ENCODE measurements at regions not wholly inside any gene's neighbourhood (a gene's known extent, or its start where the extent isn't known, plus 50 kb on each side); places are given as distances from the start of the nearest gene placed in this dataset.

- Histone ChIP-seq H3K4me1 (no peaks in the 10 kb centered on the region), H3K9me3 (peaks cover 0 to 5% (median 3%) of the 10 kb centered on the region in 4 donors), H3K27ac (no peak overlapping the region), H3K36me3 (no peaks in the 10 kb centered on the region), H3K4me3 (no peak overlapping the region), H3K27me3 (no peaks in the 10 kb centered on the region)
- no peak for TF ChIP-seq POLR2AphosphoS5 (IDR thresholded peaks at IDR 0.05)
- no peak for TF ChIP-seq EP300 (IDR thresholded peaks at IDR 0.05)
- TF ChIP-seq, protein P1, sequence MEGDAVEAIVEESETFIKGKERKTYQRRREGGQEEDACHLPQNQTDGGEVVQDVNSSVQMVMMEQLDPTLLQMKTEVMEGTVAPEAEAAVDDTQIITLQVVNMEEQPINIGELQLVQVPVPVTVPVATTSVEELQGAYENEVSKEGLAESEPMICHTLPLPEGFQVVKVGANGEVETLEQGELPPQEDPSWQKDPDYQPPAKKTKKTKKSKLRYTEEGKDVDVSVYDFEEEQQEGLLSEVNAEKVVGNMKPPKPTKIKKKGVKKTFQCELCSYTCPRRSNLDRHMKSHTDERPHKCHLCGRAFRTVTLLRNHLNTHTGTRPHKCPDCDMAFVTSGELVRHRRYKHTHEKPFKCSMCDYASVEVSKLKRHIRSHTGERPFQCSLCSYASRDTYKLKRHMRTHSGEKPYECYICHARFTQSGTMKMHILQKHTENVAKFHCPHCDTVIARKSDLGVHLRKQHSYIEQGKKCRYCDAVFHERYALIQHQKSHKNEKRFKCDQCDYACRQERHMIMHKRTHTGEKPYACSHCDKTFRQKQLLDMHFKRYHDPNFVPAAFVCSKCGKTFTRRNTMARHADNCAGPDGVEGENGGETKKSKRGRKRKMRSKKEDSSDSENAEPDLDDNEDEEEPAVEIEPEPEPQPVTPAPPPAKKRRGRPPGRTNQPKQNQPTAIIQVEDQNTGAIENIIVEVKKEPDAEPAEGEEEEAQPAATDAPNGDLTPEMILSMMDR (IDR thresholded peaks at IDR 0.05) = no peak
- TF ChIP-seq POLR2A (IDR thresholded peaks at IDR 0.05) = no peak
- DNase-seq = no peak
- WGBS, 2 donors = 65 to 72% methylated on average over 1 of the region's 1 CpG
- intact Hi-C loops (cut with DNase I) = no loop called here
These were observed 577.1 kb downstream of the ANKRD50 start for GRCh38 chr4:124135409-124135813.

DNA sequence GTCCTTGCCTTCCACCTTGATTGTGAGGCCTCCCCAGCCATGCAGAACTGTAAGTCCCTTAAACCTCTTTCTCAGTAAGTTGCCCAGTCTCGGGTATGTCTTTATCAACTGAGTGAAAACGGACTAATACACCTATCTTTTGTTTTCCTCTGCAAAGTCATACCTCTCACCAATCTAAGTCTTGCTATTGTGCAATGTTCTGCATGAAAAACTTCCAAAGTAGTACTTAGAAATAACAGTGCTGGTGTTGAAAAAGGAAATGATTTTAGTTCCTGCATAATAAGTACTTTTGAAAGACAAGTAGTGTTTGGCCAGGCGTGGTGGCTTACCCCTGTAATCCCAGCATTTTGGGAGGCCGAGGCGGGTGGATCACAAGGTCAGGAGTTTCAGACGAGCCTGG, 573.5 kb downstream of the ANKRD50 start:
- intact Hi-C loops (cut with DNase I) = no loop called here
- 83 to 89% methylated on average over 6 of the region's 6 CpGs for WGBS, 2 donors
- H3K4me1 ChIP-seq = peaks cover 0 to 6% (median under 1%) of the 10 kb centered on the region in 4 donors

GRCh38 chr4:124143632-124144031, 568.9 kb downstream of the ANKRD50 start:
- Histone ChIP-seq H3K9me3 (no peaks in the 10 kb centered on the region), H3K4me1 (peaks cover 0 to 9% (median 3%) of the 10 kb centered on the region in 4 donors), H3K27ac (no peak overlapping the region), H3K4me3 (no peak overlapping the region), H3K36me3 (no peaks in the 10 kb centered on the region), H3K27me3 (no peaks in the 10 kb centered on the region)
- DNase-seq = no peak
- TF ChIP-seq, protein P1 (IDR thresholded peaks at IDR 0.05) = no peak
- TF ChIP-seq EP300 (IDR thresholded peaks at IDR 0.05) (no peak), POLR2A (IDR thresholded peaks at IDR 0.05) (no peak), POLR2AphosphoS5 (IDR thresholded peaks at IDR 0.05) (no peak)
- 94 to 97% methylated on average over 4 of the region's 4 CpGs for WGBS, 2 donors
- intact Hi-C loops (cut with DNase I) = no loop called here

More for the DNA sequence above, 573.5 kb downstream of the ANKRD50 start:
- TF ChIP-seq, protein P1 (IDR thresholded peaks at IDR 0.05) = no peak
- TF ChIP-seq POLR2A (IDR thresholded peaks at IDR 0.05) (no peak), EP300 (IDR thresholded peaks at IDR 0.05) (no peak), POLR2AphosphoS5 (IDR thresholded peaks at IDR 0.05) (no peak)
- no peaks in the 10 kb centered on the region for H3K9me3 ChIP-seq
- no peaks in the 10 kb centered on the region for H3K36me3 ChIP-seq
- no peaks in the 10 kb centered on the region for H3K27me3 ChIP-seq
- no peak overlapping the region for H3K4me3 ChIP-seq
- DNase-seq = no peak
- H3K27ac ChIP-seq = no peak overlapping the region

DNA sequence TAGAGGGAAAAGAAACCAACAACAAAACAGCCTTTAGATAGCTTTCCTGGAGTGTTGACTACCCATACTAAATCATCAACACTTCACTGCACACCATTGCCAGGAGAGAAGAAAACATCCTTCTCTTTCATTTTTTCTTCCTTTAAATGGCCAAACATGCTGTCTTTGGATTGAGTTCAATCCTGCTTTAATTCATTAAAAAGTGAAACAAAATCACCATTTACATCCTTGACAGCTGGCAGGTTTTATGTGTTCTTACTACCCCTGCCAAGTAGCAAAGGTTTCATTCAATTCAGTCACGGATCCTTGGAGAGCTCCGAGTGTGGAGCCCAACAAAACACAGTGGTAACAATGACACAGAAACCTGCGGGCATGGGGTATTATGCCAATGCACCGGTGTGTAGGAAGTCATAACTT, 568.3 kb downstream of the ANKRD50 start:
- Histone ChIP-seq H3K9me3 (no peaks in the 10 kb centered on the region), H3K27ac (no peak overlapping the region), H3K27me3 (no peaks in the 10 kb centered on the region), H3K36me3 (no peaks in the 10 kb centered on the region), H3K4me3 (no peak overlapping the region), H3K4me1 (peaks cover 0 to 9% (median 3%) of the 10 kb centered on the region in 4 donors)
- intact Hi-C loops (cut with DNase I) = no loop called here
- 44 to 70% methylated on average over 4 of the region's 4 CpGs for WGBS, 2 donors
- no peak for DNase-seq
- TF ChIP-seq POLR2A (IDR thresholded peaks at IDR 0.05) = no peak
- TF ChIP-seq POLR2AphosphoS5 (IDR thresholded peaks at IDR 0.05) = no peak
- TF ChIP-seq, protein P1 (IDR thresholded peaks at IDR 0.05) = no peak
- TF ChIP-seq EP300 (IDR thresholded peaks at IDR 0.05) = no peak

GRCh38 chr4:124146068-124146467, 566.5 kb downstream of the ANKRD50 start:
- TF ChIP-seq EP300 (IDR thresholded peaks at IDR 0.05) = no peak
- 65 to 72% methylated on average over 1 of the region's 1 CpG for WGBS, 2 donors
- peaks cover 0 to 9% (median 3%) of the 10 kb centered on the region in 4 donors for H3K4me1 ChIP-seq
- H3K27me3 ChIP-seq = no peaks in the 10 kb centered on the region
- no peak overlapping the region for H3K4me3 ChIP-seq
- intact Hi-C loops (cut with DNase I) = no loop called here
- no peaks in the 10 kb centered on the region for H3K36me3 ChIP-seq
- no peaks in the 10 kb centered on the region for H3K9me3 ChIP-seq
- H3K27ac ChIP-seq = no peak overlapping the region
- no peak for DNase-seq

Measured in sigmoid colon (tissue), 6 donors.